HEK293 (cell line): ENCODE measurements at regions not wholly inside any gene's neighbourhood (a gene's known extent, or its start where the extent isn't known, plus 50 kb on each side); places are given as distances from the start of the nearest gene placed in this dataset.

Experiments used
- CTCF ChIA-PET: fragments of 350-600 bp; formaldehyde crosslinking; extraction: SDS; loops from one replicate; lab custom pipeline; 2021; ENCODE audit warnings: antibody characterized with exemption; lab: Yijun Ruan, JAX
- POLR2A ChIA-PET: fragments of 300-600 bp; formaldehyde crosslinking; extraction: SDS; loops from one replicate; lab custom pipeline; 2020; ENCODE audit warnings: antibody characterized with exemption, inconsistent platforms; lab: Yijun Ruan, JAX
- H3K27ac ChIP-seq: fragments of 200-500 bp; sonication (Bioruptor generic); 2 replicates; pipeline ENCODE4 v1.5.1; 2014; ENCODE audit warnings: low read depth, low read length, control low read depth, inconsistent platforms; ENCODE audit errors: extremely low read depth
- H3K36me3 ChIP-seq, 2 experiments: fragments of 200-500 bp in 1 of 2; sonication (Bioruptor generic) in 1 of 2; 1 replicate in 1 of 2; 2 replicates in 1 of 2; pipeline ENCODE4 v1.5.1; 2014 to 2017; ENCODE audit warnings: inconsistent platforms in 2 of 2, low read length in 2 of 2; ENCODE audit not compliant: control insufficient read depth in 2 of 2, insufficient read depth in 1 of 2
- H3K4me1 ChIP-seq: fragments of 200-500 bp; sonication (Bioruptor generic); 2 replicates; pipeline ENCODE4 v1.5.1; 2014; ENCODE audit warnings: mild to moderate bottlenecking, low read length, inconsistent platforms; ENCODE audit not compliant: control insufficient read depth, insufficient read depth
- H3K4me3 ChIP-seq: 2 replicates; pipeline ENCODE4 v1.5.1; 2011; ENCODE audit warnings: low read depth, mild to moderate bottlenecking, control low read depth, low read length, moderate library complexity
- H3K9me3 ChIP-seq: fragments of 200-500 bp; sonication (Bioruptor generic); 2 replicates; pipeline ENCODE4 v1.5.1; 2014; ENCODE audit warnings: low read depth, low read length, inconsistent platforms; ENCODE audit not compliant: control insufficient read depth, insufficient read depth
- EGR2 ChIP-seq: fragments of 450-650 bp; formaldehyde crosslinking; IDR thresholded peaks from 2 replicates; pipeline ENCODE4 v1.5.1; 2016; ENCODE audit warnings: low read depth, missing biosample characterization, missing genetic modification characterization
- SALL2 ChIP-seq: fragments of 450-650 bp; formaldehyde crosslinking; IDR thresholded peaks from 2 replicates; pipeline ENCODE4 v1.5.0; 2017; ENCODE audit warnings: missing biosample characterization, mild to moderate bottlenecking, missing genetic modification characterization, borderline replicate concordance
- TCF7L2 ChIP-seq: IDR thresholded peaks from 2 replicates; pipeline ENCODE4 v1.6.1; 2011; ENCODE audit warnings: low read depth, mild to moderate bottlenecking, inconsistent platforms, low read length, moderate library complexity, borderline replicate concordance
- ZBTB11 ChIP-seq: fragments of 450-650 bp; formaldehyde crosslinking; conservative IDR thresholded peaks from 2 replicates; pipeline ENCODE4 v1.5.1; 2016; ENCODE audit warnings: low read depth, missing biosample characterization, missing genetic modification characterization
- ZBTB21 ChIP-seq: fragments of 450-650 bp; formaldehyde crosslinking; IDR thresholded peaks from 2 replicates; pipeline ENCODE4 v1.5.1; 2017; ENCODE audit warnings: missing biosample characterization, missing genetic modification characterization
- ZFP37 ChIP-seq: fragments of 450-650 bp; formaldehyde crosslinking; IDR thresholded peaks from 2 replicates; pipeline ENCODE4 v1.5.1; 2016; ENCODE audit warnings: missing biosample characterization, missing genetic modification characterization
- ZNF132 ChIP-seq: fragments of 450-650 bp; formaldehyde crosslinking; IDR thresholded peaks from 2 replicates; pipeline ENCODE4 v1.5.1; 2017; ENCODE audit warnings: missing biosample characterization, missing genetic modification characterization, borderline replicate concordance
- ZNF146 ChIP-seq: fragments of 450-650 bp; formaldehyde crosslinking; IDR thresholded peaks from 2 replicates; pipeline ENCODE4 v1.5.1; 2016; ENCODE audit warnings: missing biosample characterization, missing genetic modification characterization
- ZNF155 ChIP-seq: fragments of 450-650 bp; formaldehyde crosslinking; IDR thresholded peaks from 2 replicates; pipeline ENCODE4 v1.5.1; 2016; ENCODE audit warnings: missing biosample characterization, missing genetic modification characterization
- ZNF16 ChIP-seq: fragments of 450-650 bp; formaldehyde crosslinking; IDR thresholded peaks from 2 replicates; pipeline ENCODE4 v1.5.1; 2016; ENCODE audit warnings: low read depth, missing biosample characterization, missing genetic modification characterization
- ZNF23 ChIP-seq: fragments of 450-650 bp; formaldehyde crosslinking; IDR thresholded peaks from 2 replicates; pipeline ENCODE4 v1.5.1; 2016; ENCODE audit warnings: missing biosample characterization, missing genetic modification characterization, borderline replicate concordance
- ZNF239 ChIP-seq: fragments of 450-650 bp; formaldehyde crosslinking; IDR thresholded peaks from 2 replicates; pipeline ENCODE4 v1.5.1; 2016; ENCODE audit warnings: missing biosample characterization, missing genetic modification characterization
- ZNF391 ChIP-seq: fragments of 450-650 bp; formaldehyde crosslinking; IDR thresholded peaks from 2 replicates; pipeline ENCODE4 v1.5.1; 2016; ENCODE audit warnings: low read depth, missing biosample characterization, missing genetic modification characterization, borderline replicate concordance
- ZNF404 ChIP-seq: fragments of 450-650 bp; formaldehyde crosslinking; IDR thresholded peaks from 2 replicates; pipeline ENCODE4 v1.5.1; 2017; ENCODE audit warnings: missing biosample characterization, missing genetic modification characterization
- ZNF426 ChIP-seq: fragments of 450-650 bp; formaldehyde crosslinking; IDR thresholded peaks from 2 replicates; pipeline ENCODE4 v1.5.1; 2017; ENCODE audit warnings: missing biosample characterization, missing genetic modification characterization, mild to moderate bottlenecking, inconsistent platforms, moderate library complexity
- ZNF561 ChIP-seq: fragments of 450-650 bp; IDR thresholded peaks from 2 replicates; pipeline ENCODE4 v1.5.1; 2018; ENCODE audit warnings: missing biosample characterization, missing genetic modification characterization, borderline replicate concordance
- ZNF776 ChIP-seq: fragments of 450-650 bp; formaldehyde crosslinking; IDR thresholded peaks from 2 replicates; pipeline ENCODE4 v1.5.0; 2017; ENCODE audit warnings: missing biosample characterization, missing genetic modification characterization, borderline replicate concordance
- ZSCAN18 ChIP-seq: fragments of 450-650 bp; formaldehyde crosslinking; IDR thresholded peaks from 2 replicates; pipeline ENCODE4 v1.5.1; 2016; ENCODE audit warnings: missing biosample characterization, missing genetic modification characterization
- TF ChIP-seq, protein P1 (sequence below): fragments of 450-650 bp; formaldehyde crosslinking; IDR thresholded peaks from 2 replicates; pipeline ENCODE4 v1.5.1; 2017; ENCODE audit warnings: missing biosample characterization, missing genetic modification characterization
- TF ChIP-seq, protein P2 (sequence below): fragments of 450-650 bp; formaldehyde crosslinking; IDR thresholded peaks from 2 replicates; pipeline ENCODE4 v1.5.1; 2017; ENCODE audit warnings: missing biosample characterization, missing genetic modification characterization

- no peak overlapping the region for H3K27ac ChIP-seq
- H3K36me3 ChIP-seq: no peaks in the 10 kb centered on the region
- CTCF ChIA-PET: no interaction called here
- no peak for TF ChIP-seq EGR2
- TF ChIP-seq, protein P1, sequence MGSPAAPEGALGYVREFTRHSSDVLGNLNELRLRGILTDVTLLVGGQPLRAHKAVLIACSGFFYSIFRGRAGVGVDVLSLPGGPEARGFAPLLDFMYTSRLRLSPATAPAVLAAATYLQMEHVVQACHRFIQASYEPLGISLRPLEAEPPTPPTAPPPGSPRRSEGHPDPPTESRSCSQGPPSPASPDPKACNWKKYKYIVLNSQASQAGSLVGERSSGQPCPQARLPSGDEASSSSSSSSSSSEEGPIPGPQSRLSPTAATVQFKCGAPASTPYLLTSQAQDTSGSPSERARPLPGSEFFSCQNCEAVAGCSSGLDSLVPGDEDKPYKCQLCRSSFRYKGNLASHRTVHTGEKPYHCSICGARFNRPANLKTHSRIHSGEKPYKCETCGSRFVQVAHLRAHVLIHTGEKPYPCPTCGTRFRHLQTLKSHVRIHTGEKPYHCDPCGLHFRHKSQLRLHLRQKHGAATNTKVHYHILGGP (tag by site-specific recombination): no peak
- TF ChIP-seq ZNF23 (tag by site-specific recombination): no peak
- no peak for TF ChIP-seq ZBTB11 (tag by site-specific recombination)
- no peak for TF ChIP-seq ZNF391 (tag by site-specific recombination)
- TF ChIP-seq ZFP37 (tag by site-specific recombination): no peak
- TF ChIP-seq ZNF155 (tag by site-specific recombination): no peak
- TF ChIP-seq, protein P2, sequence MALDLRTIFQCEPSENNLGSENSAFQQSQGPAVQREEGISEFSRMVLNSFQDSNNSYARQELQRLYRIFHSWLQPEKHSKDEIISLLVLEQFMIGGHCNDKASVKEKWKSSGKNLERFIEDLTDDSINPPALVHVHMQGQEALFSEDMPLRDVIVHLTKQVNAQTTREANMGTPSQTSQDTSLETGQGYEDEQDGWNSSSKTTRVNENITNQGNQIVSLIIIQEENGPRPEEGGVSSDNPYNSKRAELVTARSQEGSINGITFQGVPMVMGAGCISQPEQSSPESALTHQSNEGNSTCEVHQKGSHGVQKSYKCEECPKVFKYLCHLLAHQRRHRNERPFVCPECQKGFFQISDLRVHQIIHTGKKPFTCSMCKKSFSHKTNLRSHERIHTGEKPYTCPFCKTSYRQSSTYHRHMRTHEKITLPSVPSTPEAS: no peak
- no peak for TF ChIP-seq ZNF776 (tag by site-specific recombination)
- no peak for TF ChIP-seq ZBTB21 (tag by site-specific recombination)
- TF ChIP-seq SALL2 (tag by site-specific recombination): no peak
- TF ChIP-seq ZNF132 (tag by site-specific recombination): no peak
- no peak for TF ChIP-seq ZNF561 (tag by site-specific recombination)
- TF ChIP-seq ZSCAN18: no peak
- no peak for TF ChIP-seq ZNF146 (tag by site-specific recombination)
- no peak for TF ChIP-seq ZNF239 (tag by site-specific recombination)
- TF ChIP-seq ZNF404 (tag by site-specific recombination): no peak
- no peak for TF ChIP-seq ZNF426 (tag by site-specific recombination)
- no peak for TF ChIP-seq ZNF16 (tag by site-specific recombination)
- no peak for TF ChIP-seq TCF7L2
- POLR2A ChIA-PET: interaction anchor here (0.8 kb wide), 1 partner anchor 12 kb away, joined by 4 read pairs; no protein-coding TSS in a partner anchor
- H3K4me3 ChIP-seq: no peak overlapping the region
- no peaks in the 10 kb centered on the region for H3K4me1 ChIP-seq
- no peaks in the 10 kb centered on the region; the same call in 1 of the 2 replicates for H3K9me3 ChIP-seq
Measured at GRCh38 chr10:33398796-33399195, 64.3 kb upstream of the NRP1 start.
